Hepatic stellate cell (primary cell): ENCODE measurements at regions not wholly inside any gene's neighbourhood (a gene's known extent, or its start where the extent isn't known, plus 50 kb on each side); places are given as distances from the start of the nearest gene placed in this dataset.
"Not testable (repeated sequence)": the region's sequence is repeated elsewhere in the genome, so short reads cannot be mapped to it uniquely, and the experiment has no call there.

Source experiments
- DNase-seq: peaks from one replicate; pipeline ENCODE4 v3.0.0; 2011; ENCODE audit warnings: low spot score

- DNase-seq: no peak
These were observed 116.7 kb downstream of the SOX4 start for GRCh38 chr6:21710216-21710615.

- no peak for DNase-seq
These were observed 117.5 kb downstream of the SOX4 start for GRCh38 chr6:21710908-21711627.

- no peak for DNase-seq
These were observed 118.7 kb downstream of the SOX4 start for GRCh38 chr6:21712213-21712612.

GRCh38 chr6:21713481-21713880, 119.9 kb downstream of the SOX4 start:
- DNase-seq: no peak

GRCh38 chr6:21715180-21715579, 121.6 kb downstream of the SOX4 start:
- no peak for DNase-seq

GRCh38 chr6:21722510-21722909, 129.0 kb downstream of the SOX4 start:
- DNase-seq: no peak

- no peak for DNase-seq
These were observed 133.1 kb downstream of the SOX4 start for GRCh38 chr6:21726676-21727075.

GRCh38 chr6:21728141-21728540, 134.6 kb downstream of the SOX4 start:
- no peak for DNase-seq

GRCh38 chr6:21729431-21729830, 135.9 kb downstream of the SOX4 start:
- DNase-seq: no peak

GRCh38 chr6:21730533-21730932, 137.0 kb downstream of the SOX4 start:
- no peak for DNase-seq

GRCh38 chr6:21731411-21732031, 138.0 kb downstream of the SOX4 start:
- no peak for DNase-seq

- DNase-seq: not testable (repeated sequence)
These were observed 138.6 kb downstream of the SOX4 start for GRCh38 chr6:21732032-21732730.

GRCh38 chr6:21732731-21733130, 139.2 kb downstream of the SOX4 start:
- DNase-seq: no peak

- DNase-seq: no peak
These were observed 139.8 kb downstream of the SOX4 start for GRCh38 chr6:21733311-21733710.

- no peak for DNase-seq
These were observed 140.7 kb downstream of the SOX4 start for GRCh38 chr6:21734204-21734603.

- DNase-seq: no peak
These were observed 144.9 kb downstream of the SOX4 start for GRCh38 chr6:21738180-21739094.

GRCh38 chr6:21739241-21739640, 145.7 kb downstream of the SOX4 start:
- no peak for DNase-seq

GRCh38 chr6:21739838-21740237, 146.3 kb downstream of the SOX4 start:
- DNase-seq: no peak

- DNase-seq: peak; percentile 27
These were observed 147.0 kb downstream of the SOX4 start for GRCh38 chr6:21740376-21741124.

GRCh38 chr6:21741221-21742109, 147.9 kb downstream of the SOX4 start:
- DNase-seq: no peak
